ENCODE measurements at regions not wholly inside any gene's neighbourhood (a gene's known extent, or its start where the extent isn't known, plus 50 kb on each side); places are given as distances from the start of the nearest gene placed in this dataset.

DNA sequence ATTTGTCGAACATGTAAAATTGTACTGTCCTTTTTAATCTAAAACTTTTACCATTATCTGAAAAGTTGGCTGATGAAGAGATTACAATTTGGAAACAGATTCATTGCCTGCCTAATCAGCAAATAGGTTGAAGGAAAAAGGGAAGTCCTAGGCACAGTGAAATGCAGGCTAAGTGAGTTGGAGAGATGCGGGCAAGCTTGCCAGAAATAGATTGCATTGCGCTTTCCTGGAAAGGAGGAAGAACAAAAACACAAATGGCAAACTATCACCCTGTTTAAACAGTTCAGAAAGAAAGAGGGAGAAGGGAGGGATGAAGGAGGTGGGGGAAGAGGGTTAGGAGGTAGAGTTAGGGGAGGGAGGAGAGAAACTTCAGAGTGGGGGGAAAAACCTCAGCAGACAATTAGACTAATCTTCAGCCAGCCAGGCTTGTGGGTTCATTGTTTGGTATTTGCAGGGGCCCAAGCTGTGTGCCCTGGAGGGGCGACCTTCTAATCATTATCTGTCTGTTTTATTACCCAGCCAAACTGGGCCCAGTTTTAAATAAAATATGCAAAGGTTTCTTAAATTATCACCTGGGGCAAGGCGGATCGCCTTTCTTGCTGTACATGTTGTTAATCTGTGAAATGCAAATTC is 465.2 kb downstream of the TFAP2B start (continued):
- TF ChIP-seq ZNF248 (tag by site-specific recombination; IDR thresholded peaks at IDR 0.05), result no peak
- TF ChIP-seq ZBTB8A (tag by site-specific recombination; IDR thresholded peaks at IDR 0.05), result no peak
- TF ChIP-seq SP2 (tag by site-specific recombination; IDR thresholded peaks at IDR 0.05), result no peak
- TF ChIP-seq ZNF16 (tag by site-specific recombination; IDR thresholded peaks at IDR 0.05; ENCODE audit: low read depth), result no peak
- no peak for TF ChIP-seq IKZF3 (tag by site-specific recombination; IDR thresholded peaks at IDR 0.05)
- no peak for TF ChIP-seq ZEB2 (tag by site-specific recombination; IDR thresholded peaks at IDR 0.05)
- TF ChIP-seq, protein P1, sequence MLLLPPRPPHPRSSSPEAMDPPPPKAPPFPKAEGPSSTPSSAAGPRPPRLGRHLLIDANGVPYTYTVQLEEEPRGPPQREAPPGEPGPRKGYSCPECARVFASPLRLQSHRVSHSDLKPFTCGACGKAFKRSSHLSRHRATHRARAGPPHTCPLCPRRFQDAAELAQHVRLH (tag by site-specific recombination; IDR thresholded peaks at IDR 0.05), result no peak
- TF ChIP-seq MYNN (tag by site-specific recombination; IDR thresholded peaks at IDR 0.05; ENCODE audit: borderline replicate concordance), result no peak
- no peak for TF ChIP-seq ZNF23 (tag by site-specific recombination; IDR thresholded peaks at IDR 0.05; ENCODE audit: borderline replicate concordance)

DNA sequence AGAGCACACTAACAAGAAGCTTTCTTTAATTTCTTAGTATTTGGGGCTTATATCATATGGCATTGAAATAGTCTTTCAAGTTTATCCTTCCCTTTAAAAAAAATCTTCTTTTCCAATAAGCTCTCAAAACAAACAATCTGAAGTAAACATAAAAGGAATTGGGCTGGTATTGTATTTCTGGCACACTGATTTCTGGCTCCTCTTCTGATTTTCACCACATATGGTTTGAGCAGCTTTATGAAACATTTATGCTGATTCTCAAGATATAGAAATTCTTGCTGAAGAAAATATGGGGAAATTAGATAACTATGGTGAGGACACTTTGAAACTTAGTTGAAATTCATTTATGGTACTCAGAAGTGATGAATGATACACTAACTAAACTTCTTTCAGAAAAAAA is 467.2 kb downstream of the TFAP2B start:
- H3K4me3 ChIP-seq (ENCODE audit: low read depth, low read length), result no peak overlapping the region
- CTCF ChIA-PET, result interaction anchor here (0.7 to 0.8 kb wide), 2 partner anchors 39 to 1454 kb away, joined by 3 to 6 read pairs; no protein-coding TSS in a partner anchor
- no peaks in the 10 kb centered on the region for H3K36me3 ChIP-seq (ENCODE audit: control insufficient read depth in 2 of 2, insufficient read depth in 1 of 2, low read length in 2 of 2)
- POLR2A ChIA-PET, result no interaction called here
- H3K4me1 ChIP-seq (ENCODE audit: control insufficient read depth, insufficient read depth, low read length), result no peaks in the 10 kb centered on the region
- no peak overlapping the region for H3K27ac ChIP-seq (ENCODE audit: extremely low read depth, low read depth, low read length)
- TF ChIP-seq ZBTB21 (tag by site-specific recombination; IDR thresholded peaks at IDR 0.05) (no peak), ZNF629 (tag by site-specific recombination; IDR thresholded peaks at IDR 0.05) (no peak), ZNF140 (tag by site-specific recombination; IDR thresholded peaks at IDR 0.05) (no peak), ZNF169 (tag by site-specific recombination; IDR thresholded peaks at IDR 0.05) (no peak), TCF7L2 (IDR thresholded peaks at IDR 0.05; ENCODE audit: borderline replicate concordance, low read depth, low read length) (no peak), ZNF747 (tag by site-specific recombination; IDR thresholded peaks at IDR 0.05) (no peak), ZNF558 (tag by site-specific recombination; IDR thresholded peaks at IDR 0.05) (no peak), ZNF426 (tag by site-specific recombination; IDR thresholded peaks at IDR 0.05) (no peak), ZNF549 (tag by site-specific recombination; IDR thresholded peaks at IDR 0.05) (no peak), TRIM28 (IDR thresholded peaks at IDR 0.05; ENCODE audit: borderline replicate concordance, low read length) (no peak), SETDB1 (IDR thresholded peaks at IDR 0.05; ENCODE audit: insufficient read length, low read length) (no peak), GLI4 (tag by site-specific recombination; IDR thresholded peaks at IDR 0.05) (no peak), ZNF274 (IDR thresholded peaks at IDR 0.05; ENCODE audit: low read length) (no peak), ZNF274 (tag by site-specific recombination; IDR thresholded peaks at IDR 0.05; ENCODE audit: borderline replicate concordance) (no peak), ZNF138 (tag by site-specific recombination; IDR thresholded peaks at IDR 0.05; ENCODE audit: borderline replicate concordance) (no peak), MEIS1 (CRISPR knock-in tag; IDR thresholded peaks at IDR 0.05; ENCODE audit: borderline replicate concordance) (no peak), ZNF335 (tag by site-specific recombination; conservative IDR thresholded peaks at IDR 0.05) (no peak), ZSCAN23 (tag by site-specific recombination; IDR thresholded peaks at IDR 0.05) (no peak)
- TF ChIP-seq, protein P2, sequence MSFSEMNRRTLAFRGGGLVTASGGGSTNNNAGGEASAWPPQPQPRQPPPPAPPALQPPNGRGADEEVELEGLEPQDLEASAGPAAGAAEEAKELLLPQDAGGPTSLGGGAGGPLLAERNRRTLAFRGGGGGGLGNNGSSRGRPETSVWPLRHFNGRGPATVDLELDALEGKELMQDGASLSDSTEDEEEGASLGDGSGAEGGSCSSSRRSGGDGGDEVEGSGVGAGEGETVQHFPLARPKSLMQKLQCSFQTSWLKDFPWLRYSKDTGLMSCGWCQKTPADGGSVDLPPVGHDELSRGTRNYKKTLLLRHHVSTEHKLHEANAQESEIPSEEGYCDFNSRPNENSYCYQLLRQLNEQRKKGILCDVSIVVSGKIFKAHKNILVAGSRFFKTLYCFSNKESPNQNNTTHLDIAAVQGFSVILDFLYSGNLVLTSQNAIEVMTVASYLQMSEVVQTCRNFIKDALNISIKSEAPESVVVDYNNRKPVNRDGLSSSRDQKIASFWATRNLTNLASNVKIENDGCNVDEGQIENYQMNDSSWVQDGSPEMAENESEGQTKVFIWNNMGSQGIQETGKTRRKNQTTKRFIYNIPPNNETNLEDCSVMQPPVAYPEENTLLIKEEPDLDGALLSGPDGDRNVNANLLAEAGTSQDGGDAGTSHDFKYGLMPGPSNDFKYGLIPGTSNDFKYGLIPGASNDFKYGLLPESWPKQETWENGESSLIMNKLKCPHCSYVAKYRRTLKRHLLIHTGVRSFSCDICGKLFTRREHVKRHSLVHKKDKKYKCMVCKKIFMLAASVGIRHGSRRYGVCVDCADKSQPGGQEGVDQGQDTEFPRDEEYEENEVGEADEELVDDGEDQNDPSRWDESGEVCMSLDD (tag by site-specific recombination; IDR thresholded peaks at IDR 0.05), result no peak
- TF ChIP-seq, protein P3, sequence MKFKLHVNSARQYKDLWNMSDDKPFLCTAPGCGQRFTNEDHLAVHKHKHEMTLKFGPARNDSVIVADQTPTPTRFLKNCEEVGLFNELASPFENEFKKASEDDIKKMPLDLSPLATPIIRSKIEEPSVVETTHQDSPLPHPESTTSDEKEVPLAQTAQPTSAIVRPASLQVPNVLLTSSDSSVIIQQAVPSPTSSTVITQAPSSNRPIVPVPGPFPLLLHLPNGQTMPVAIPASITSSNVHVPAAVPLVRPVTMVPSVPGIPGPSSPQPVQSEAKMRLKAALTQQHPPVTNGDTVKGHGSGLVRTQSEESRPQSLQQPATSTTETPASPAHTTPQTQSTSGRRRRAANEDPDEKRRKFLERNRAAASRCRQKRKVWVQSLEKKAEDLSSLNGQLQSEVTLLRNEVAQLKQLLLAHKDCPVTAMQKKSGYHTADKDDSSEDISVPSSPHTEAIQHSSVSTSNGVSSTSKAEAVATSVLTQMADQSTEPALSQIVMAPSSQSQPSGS (tag by site-specific recombination; IDR thresholded peaks at IDR 0.05; ENCODE audit: low read depth), result no peak
- H3K9me3 ChIP-seq (ENCODE audit: control insufficient read depth, insufficient read depth, low read depth, low read length), result no peaks in the 10 kb centered on the region

Measured in HEK293 (cell line).